BLaER1 (cell line): ENCODE measurements at regions not wholly inside any gene's neighbourhood (a gene's known extent, or its start where the extent isn't known, plus 50 kb on each side); places are given as distances from the start of the nearest gene placed in this dataset.
A peak's percentile ranks its signal among the peaks of the same experiment; 100 is the strongest.

Experiments used
- H3K27ac ChIP-seq: shearing (Covaris generic); formaldehyde crosslinking; 2 replicates; pipeline ENCODE4 v1.8.1; 2022
- H3K27me3 ChIP-seq: shearing (Covaris generic); formaldehyde crosslinking; 2 replicates; pipeline ENCODE4 v1.8.1; 2022
- H3K36me3 ChIP-seq: shearing (Covaris generic); formaldehyde crosslinking; 2 replicates; pipeline ENCODE4 v1.8.1; 2022
- H3K4me1 ChIP-seq: shearing (Covaris generic); formaldehyde crosslinking; 2 replicates; pipeline ENCODE4 v1.8.1; 2022
- H3K4me2 ChIP-seq: shearing (Covaris generic); formaldehyde crosslinking; 2 replicates; pipeline ENCODE4 v1.8.1; 2022
- H3K4me3 ChIP-seq: shearing (Covaris generic); formaldehyde crosslinking; 2 replicates; pipeline ENCODE4 v1.8.1; 2022
- H3K9ac ChIP-seq: shearing (Covaris generic); formaldehyde crosslinking; 2 replicates; pipeline ENCODE4 v1.8.1; 2022
- H3K9me3 ChIP-seq: shearing (Covaris generic); formaldehyde crosslinking; 2 replicates; pipeline ENCODE4 v1.8.1; 2022
- H4K20me1 ChIP-seq: shearing (Covaris generic); formaldehyde crosslinking; 2 replicates; pipeline ENCODE4 v1.8.1; 2022
- Cebpa-rat ChIP-seq: shearing (Covaris generic); IDR thresholded peaks from 2 replicates; pipeline ENCODE4 v1.8.1; 2022

DNA sequence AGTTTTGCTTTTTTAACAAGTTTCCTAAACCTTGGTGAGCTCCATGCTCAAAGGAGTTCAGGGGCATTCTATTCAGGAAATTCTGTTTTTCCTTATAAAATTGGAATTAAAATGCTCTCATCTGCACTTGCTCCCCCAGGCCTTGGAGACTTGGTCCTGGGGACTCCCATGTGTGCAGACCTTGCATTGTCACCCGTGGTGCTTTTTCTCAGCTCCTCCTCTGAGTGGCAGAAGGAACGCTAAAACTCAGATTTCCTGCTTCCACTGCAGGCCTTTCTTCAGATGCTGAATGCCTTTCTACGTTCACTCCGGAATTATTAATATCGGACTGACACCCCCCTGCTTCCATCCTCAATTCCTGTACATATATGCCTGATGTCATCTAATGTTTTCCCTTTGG is 248.7 kb upstream of the RREB1 start:
- Histone ChIP-seq H3K36me3 (no peaks in the 10 kb centered on the region), H3K9me3 (no peaks in the 10 kb centered on the region), H3K27ac (no peak overlapping the region), H3K4me3 (no peak overlapping the region), H3K4me2 (peak overlapping the region; percentile 8), H3K4me1 (peaks cover 34% of the 10 kb centered on the region), H3K9ac (no peak overlapping the region), H3K27me3 (no peaks in the 10 kb centered on the region), H4K20me1 (no peaks in the 10 kb centered on the region)
- TF ChIP-seq Cebpa-rat: no peak

DNA sequence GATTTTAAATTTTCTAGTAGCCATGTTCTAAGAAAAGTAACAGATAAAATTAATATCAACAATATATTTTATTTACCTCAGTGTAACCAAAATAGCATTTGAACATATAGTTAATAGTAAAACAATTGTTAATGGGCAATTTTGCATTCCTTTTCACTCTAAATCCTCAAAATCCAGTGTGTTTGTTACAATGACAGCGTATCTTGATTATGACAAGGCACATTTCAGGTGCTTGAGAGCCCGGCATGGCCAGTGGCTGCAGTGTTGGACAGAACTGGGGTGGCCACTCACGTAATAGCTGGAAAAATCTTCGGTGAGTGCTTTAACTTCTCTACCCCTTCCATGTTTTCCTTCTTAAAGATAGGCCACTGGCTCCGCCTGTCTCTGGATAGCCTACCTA is 248.0 kb upstream of the RREB1 start:
- H3K9me3 ChIP-seq: no peaks in the 10 kb centered on the region
- H3K27me3 ChIP-seq: no peaks in the 10 kb centered on the region
- H3K36me3 ChIP-seq: no peaks in the 10 kb centered on the region
- H3K9ac ChIP-seq: no peak overlapping the region
- no peak overlapping the region for H3K27ac ChIP-seq
- no peak overlapping the region for H3K4me3 ChIP-seq
- peaks cover 34% of the 10 kb centered on the region for H3K4me1 ChIP-seq
- no peak overlapping the region for H3K4me2 ChIP-seq
- no peak for TF ChIP-seq Cebpa-rat
- H4K20me1 ChIP-seq: no peaks in the 10 kb centered on the region

DNA sequence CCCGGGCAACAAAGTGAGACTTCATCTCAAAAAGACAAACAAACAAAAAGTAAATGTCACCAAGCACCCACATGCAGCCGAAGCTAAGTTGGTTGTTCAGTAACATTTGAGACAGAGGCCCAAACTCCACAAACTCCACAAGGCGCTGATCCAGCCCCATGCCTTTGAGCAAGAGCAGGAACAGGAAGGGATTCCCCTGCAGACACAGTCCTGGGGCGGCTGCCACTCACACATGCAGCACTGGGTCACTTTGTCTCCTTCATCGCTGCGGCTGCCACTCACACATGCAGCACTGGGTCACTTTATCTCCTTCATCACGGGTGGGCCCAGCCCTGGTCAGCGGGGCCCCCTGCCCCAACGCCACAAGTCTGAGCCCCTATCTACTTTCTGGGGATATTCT is 246.9 kb upstream of the RREB1 start:
- Histone ChIP-seq H4K20me1 (no peaks in the 10 kb centered on the region), H3K36me3 (no peaks in the 10 kb centered on the region), H3K4me1 (peaks cover 33% of the 10 kb centered on the region), H3K4me2 (no peak overlapping the region), H3K9ac (no peak overlapping the region), H3K27me3 (no peaks in the 10 kb centered on the region), H3K4me3 (no peak overlapping the region), H3K9me3 (no peaks in the 10 kb centered on the region), H3K27ac (no peak overlapping the region)
- no peak for TF ChIP-seq Cebpa-rat

DNA sequence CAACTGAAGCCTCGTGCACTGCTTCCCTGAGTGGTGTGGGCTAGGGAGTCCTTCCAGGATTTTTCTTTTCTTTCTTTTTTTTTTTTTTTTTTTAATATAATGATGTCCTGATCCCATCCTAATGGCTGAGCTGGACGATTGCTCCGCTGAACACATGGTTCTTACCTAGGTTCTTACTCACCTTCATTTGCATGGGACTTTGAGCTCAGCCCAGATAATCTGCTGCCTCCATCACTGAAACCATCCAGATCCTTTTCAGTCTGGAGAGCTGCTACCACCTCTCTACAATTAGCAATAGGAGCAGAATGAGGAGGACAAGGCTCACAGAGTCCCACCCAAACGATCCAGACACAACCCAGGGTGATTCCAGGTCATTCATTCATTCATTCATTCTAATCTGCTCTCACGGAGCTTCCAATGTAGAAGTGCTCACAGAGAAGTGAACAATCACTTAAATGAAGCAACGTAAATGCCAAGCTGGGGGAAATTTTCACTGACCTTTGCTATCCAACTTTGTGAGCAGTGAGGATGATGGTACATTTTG is 246.3 kb upstream of the RREB1 start:
- Histone ChIP-seq H3K4me2 (no peak overlapping the region), H3K36me3 (no peaks in the 10 kb centered on the region), H3K4me1 (peaks cover 27% of the 10 kb centered on the region), H3K4me3 (no peak overlapping the region), H3K27me3 (no peaks in the 10 kb centered on the region), H3K27ac (no peak overlapping the region), H4K20me1 (no peaks in the 10 kb centered on the region), H3K9me3 (no peaks in the 10 kb centered on the region), H3K9ac (no peak overlapping the region)
- no peak for TF ChIP-seq Cebpa-rat

DNA sequence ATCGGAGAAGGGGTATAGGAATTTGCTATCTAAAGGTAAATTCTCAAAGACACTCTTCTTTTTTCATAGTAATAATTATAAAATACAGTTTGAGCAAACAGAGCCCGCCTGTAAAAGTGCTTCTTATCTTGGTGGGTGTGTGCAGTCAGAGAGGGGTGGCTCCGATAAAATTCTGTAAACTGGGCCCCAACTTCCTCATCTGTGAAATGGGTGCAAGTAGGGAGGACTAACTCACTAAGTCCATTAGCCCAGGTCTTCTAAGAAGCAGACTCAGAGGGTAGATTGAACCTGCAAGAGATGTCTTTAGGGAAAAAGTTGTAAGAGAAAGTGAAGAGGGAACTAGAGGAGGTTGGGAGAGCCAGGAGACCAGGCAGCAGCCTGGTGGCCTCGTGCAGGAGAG is 245.8 kb upstream of the RREB1 start:
- peaks cover 22% of the 10 kb centered on the region for H3K4me1 ChIP-seq

DNA sequence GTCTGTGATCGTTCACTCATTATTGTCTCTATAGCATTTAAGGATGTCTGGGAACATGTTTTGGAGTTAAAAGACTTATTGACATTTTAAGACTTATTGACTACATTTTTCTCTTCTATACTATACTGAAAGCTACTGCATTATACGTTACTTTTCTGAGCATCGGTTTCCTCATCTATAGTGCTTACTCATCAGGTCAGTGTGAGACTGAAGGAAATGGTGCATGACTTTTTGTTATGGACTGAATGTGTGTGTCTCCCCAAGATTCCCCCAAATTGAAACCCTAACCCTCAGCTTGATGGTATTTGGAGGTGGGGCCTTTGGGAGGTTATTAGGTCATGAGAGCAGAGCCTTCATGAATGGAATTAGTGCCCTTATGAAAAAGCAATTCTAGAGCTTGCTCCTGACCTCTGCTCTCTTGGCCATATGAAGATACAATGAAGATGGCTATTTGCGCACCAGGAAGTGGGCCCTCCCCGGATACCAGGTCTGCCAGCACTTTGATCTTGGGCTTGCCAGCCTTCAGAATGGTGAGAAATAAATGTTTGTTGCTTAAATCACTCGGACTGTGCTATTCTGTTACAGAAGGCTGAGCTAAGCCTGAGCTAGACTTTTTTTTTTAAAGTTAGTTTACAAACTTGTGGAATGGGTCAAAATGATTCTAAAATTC is 243.7 kb upstream of the RREB1 start:
- Histone ChIP-seq H3K9ac (no peak overlapping the region), H3K4me2 (no peak overlapping the region), H4K20me1 (no peaks in the 10 kb centered on the region), H3K4me3 (no peak overlapping the region), H3K9me3 (no peaks in the 10 kb centered on the region), H3K27me3 (no peaks in the 10 kb centered on the region), H3K36me3 (no peaks in the 10 kb centered on the region), H3K4me1 (peaks cover 2% of the 10 kb centered on the region), H3K27ac (no peak overlapping the region)
- TF ChIP-seq Cebpa-rat: no peak

More for the DNA sequence above, 245.8 kb upstream of the RREB1 start:
- TF ChIP-seq Cebpa-rat: no peak
- Histone ChIP-seq H3K4me3 (no peak overlapping the region), H3K36me3 (no peaks in the 10 kb centered on the region), H4K20me1 (no peaks in the 10 kb centered on the region), H3K27me3 (no peaks in the 10 kb centered on the region), H3K9ac (no peak overlapping the region), H3K4me2 (no peak overlapping the region), H3K9me3 (no peaks in the 10 kb centered on the region), H3K27ac (no peak overlapping the region)

DNA sequence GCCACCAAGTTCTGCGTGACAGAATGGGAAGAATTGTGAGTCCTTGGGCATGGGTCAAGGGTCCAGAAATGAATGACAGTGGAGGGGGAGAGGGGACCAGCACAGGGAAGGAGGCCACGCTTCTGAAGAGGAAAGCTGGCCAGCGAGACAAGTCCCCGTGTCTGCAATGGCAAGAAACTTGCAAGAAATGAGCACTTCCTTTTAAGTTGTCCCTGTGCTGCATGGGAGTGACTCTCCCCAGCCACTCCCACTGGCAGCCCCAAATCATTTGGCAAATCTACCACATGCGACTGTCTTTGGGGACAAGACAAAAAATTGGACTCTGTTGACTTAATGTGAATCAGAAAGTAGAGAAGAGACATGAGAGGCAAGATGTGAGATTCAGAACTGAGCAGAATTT is 242.2 kb upstream of the RREB1 start:
- no peaks in the 10 kb centered on the region for H4K20me1 ChIP-seq
- no peak overlapping the region for H3K27ac ChIP-seq
- no peaks in the 10 kb centered on the region for H3K27me3 ChIP-seq
- no peak overlapping the region for H3K4me3 ChIP-seq
- H3K9me3 ChIP-seq: no peaks in the 10 kb centered on the region; the same call in 1 of the 2 replicates
- no peak overlapping the region for H3K9ac ChIP-seq
- peaks cover 7% of the 10 kb centered on the region for H3K4me1 ChIP-seq
- H3K4me2 ChIP-seq: no peak overlapping the region
- TF ChIP-seq Cebpa-rat: no peak
- no peaks in the 10 kb centered on the region for H3K36me3 ChIP-seq

DNA sequence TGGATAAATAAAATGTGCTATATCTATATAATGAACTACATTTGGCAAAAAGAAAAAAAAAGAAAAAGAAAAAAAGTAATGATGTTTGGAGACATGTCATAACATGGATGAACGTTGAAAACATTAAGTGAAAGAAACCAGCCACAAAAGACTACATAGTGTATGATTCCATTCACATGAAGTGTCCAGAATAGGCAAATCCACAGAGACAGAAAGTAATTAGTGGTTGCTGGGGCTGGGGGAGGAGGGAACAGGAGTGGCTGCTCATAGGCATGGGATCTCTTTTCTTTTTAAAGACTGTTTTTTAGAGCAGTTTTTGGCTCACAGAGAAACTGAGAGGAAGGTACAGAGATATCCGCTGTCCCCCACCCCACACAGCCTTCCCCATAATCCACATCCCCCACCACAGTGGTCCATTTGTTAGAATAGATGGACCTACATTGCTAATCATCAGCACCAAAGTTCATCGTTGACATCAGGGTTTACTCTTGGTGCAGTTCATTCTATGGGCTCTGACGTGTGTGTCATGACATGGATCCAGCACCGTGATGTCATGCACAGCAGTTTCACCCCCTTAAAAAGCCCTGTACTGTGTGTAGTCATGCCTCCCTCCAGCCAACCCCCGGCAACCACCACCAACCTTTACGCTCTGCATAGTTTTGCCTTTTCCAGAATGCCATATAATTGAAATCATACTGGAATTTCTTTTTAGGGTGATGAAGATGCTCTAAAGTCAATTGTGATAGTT is 240.9 kb upstream of the RREB1 start:
- no peak for TF ChIP-seq Cebpa-rat
- no peak overlapping the region for H3K4me2 ChIP-seq
- no peaks in the 10 kb centered on the region; the same call in 1 of the 2 replicates for H3K9me3 ChIP-seq
- no peaks in the 10 kb centered on the region for H4K20me1 ChIP-seq
- H3K27ac ChIP-seq: no peak overlapping the region
- H3K4me3 ChIP-seq: no peak overlapping the region
- no peaks in the 10 kb centered on the region for H3K36me3 ChIP-seq
- peaks cover 15% of the 10 kb centered on the region for H3K4me1 ChIP-seq
- no peak overlapping the region for H3K9ac ChIP-seq
- no peaks in the 10 kb centered on the region for H3K27me3 ChIP-seq

DNA sequence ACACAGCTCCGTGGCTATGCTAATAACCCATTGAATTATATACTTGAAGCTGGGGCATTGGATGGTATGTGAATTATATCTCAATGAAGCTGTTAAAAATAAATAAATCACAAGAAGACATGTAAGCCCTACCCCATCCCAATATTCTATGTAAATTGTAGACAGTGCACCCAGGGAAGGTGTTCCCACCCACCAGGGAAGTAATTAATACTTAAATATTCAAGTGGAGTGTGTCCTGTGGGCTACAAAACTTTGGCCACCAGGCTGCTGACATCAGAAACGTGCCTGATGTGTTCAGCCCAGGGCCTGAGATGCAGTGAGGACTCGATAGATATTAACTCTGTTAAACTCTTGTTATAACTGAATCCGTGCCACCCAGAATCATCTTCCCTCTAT is 240.4 kb upstream of the RREB1 start:
- TF ChIP-seq Cebpa-rat: no peak
- no peaks in the 10 kb centered on the region for H4K20me1 ChIP-seq
- no peak overlapping the region for H3K4me3 ChIP-seq
- H3K9me3 ChIP-seq: no peaks in the 10 kb centered on the region; the same call in 1 of the 2 replicates
- H3K4me2 ChIP-seq: no peak overlapping the region
- peaks cover 15% of the 10 kb centered on the region for H3K4me1 ChIP-seq
- H3K27me3 ChIP-seq: no peaks in the 10 kb centered on the region
- H3K36me3 ChIP-seq: no peaks in the 10 kb centered on the region
- no peak overlapping the region for H3K27ac ChIP-seq
- no peak overlapping the region for H3K9ac ChIP-seq

DNA sequence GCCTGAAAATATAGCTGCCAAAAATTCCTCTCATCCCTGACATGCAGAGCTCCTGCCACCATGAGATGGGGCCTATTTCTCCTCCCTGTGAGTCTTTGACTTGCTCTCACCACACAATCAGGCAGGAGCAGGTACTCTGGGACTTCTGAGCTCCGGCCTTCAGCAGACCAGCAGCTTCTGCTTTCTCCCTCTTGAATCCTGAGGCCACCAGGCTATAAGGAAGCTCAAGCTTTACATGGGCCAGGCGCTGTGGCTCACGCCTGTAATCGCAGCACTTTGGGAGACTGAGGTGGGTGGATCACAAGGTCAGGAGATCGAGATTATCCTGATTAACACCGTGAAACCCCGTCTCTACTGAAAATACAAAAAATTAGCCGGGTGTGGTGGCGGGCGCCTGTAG is 238.7 kb upstream of the RREB1 start:
- H3K27me3 ChIP-seq: no peaks in the 10 kb centered on the region
- H4K20me1 ChIP-seq: no peaks in the 10 kb centered on the region
- H3K36me3 ChIP-seq: no peaks in the 10 kb centered on the region
- no peaks in the 10 kb centered on the region; the same call in 1 of the 2 replicates for H3K9me3 ChIP-seq
- no peak for TF ChIP-seq Cebpa-rat
- no peak overlapping the region for H3K27ac ChIP-seq
- peaks cover 32% of the 10 kb centered on the region for H3K4me1 ChIP-seq
- no peak overlapping the region for H3K4me3 ChIP-seq
- no peak overlapping the region for H3K4me2 ChIP-seq
- no peak overlapping the region for H3K9ac ChIP-seq
